ENCODE measurements at regions not wholly inside any gene's neighbourhood (a gene's known extent, or its start where the extent isn't known, plus 50 kb on each side); places are given as distances from the start of the nearest gene placed in this dataset.

DNA sequence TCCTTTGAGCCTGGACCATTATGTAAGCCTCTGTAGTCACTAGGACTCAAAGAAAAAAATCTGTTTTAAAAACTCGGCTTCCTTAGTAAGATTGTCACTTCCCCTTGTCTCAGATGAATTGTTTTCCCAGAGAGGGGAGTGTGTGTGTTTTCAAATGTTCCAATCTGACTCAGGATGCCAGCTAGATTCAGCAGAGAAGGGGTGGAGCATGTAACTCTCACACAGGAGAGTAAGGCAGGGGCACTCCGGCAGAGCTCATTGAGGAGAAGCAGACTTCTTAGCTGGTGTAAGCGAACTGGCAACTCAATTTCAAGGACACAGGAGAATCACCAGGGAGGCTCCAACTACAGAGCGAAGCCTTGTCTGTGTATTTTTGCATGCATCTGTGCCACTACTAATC lies 623.2 kb downstream of the LMO4 start:
- TF ChIP-seq, protein P1, sequence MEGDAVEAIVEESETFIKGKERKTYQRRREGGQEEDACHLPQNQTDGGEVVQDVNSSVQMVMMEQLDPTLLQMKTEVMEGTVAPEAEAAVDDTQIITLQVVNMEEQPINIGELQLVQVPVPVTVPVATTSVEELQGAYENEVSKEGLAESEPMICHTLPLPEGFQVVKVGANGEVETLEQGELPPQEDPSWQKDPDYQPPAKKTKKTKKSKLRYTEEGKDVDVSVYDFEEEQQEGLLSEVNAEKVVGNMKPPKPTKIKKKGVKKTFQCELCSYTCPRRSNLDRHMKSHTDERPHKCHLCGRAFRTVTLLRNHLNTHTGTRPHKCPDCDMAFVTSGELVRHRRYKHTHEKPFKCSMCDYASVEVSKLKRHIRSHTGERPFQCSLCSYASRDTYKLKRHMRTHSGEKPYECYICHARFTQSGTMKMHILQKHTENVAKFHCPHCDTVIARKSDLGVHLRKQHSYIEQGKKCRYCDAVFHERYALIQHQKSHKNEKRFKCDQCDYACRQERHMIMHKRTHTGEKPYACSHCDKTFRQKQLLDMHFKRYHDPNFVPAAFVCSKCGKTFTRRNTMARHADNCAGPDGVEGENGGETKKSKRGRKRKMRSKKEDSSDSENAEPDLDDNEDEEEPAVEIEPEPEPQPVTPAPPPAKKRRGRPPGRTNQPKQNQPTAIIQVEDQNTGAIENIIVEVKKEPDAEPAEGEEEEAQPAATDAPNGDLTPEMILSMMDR (conservative IDR thresholded peaks at IDR 0.05): no peak
- no peak for TF ChIP-seq ZFX (IDR thresholded peaks at IDR 0.05)

Measured in C4-2B (cell line).